ENCODE measurements at regions not wholly inside any gene's neighbourhood (a gene's known extent, or its start where the extent isn't known, plus 50 kb on each side); places are given as distances from the start of the nearest gene placed in this dataset.

DNA sequence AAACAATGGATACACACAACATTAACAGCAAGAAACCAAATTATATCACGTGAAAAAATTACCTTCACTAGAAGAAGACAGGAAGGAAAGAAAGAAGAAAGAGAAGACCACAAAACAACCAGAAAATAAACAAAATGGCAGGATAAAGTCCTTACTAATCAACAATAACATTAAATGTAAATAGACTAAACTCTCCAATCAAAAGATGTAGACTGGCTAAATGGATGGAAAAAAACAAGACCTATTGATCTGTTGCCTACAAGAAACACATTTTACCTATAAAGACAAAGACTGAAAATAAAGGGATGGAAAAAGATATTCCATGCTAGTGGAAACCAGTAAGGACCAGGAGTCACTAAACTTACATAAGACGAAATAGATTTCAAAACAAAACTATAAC, 167.0 kb upstream of the ZC3H15 start:
- TF ChIP-seq CTCF (IDR thresholded peaks at IDR 0.05), result no peak
- no peak for TF ChIP-seq POLR2A (IDR thresholded peaks at IDR 0.05)
- no peak for TF ChIP-seq EP300 (IDR thresholded peaks at IDR 0.05)
